ENCODE measurements at regions not wholly inside any gene's neighbourhood (a gene's known extent, or its start where the extent isn't known, plus 50 kb on each side); places are given as distances from the start of the nearest gene placed in this dataset.

- Histone ChIP-seq H3K4me3 (no peak overlapping the region), H3K27ac (no peak overlapping the region), H3K4me1 (replicated peaks in 1 of 2) (no peaks in the 10 kb centered on the region)
- in situ Hi-C loops (cut with MboI; ENCODE audit: low pct_unique_long_range_greater_than_20kb in 2 of 9, low sequenced_read_pairs in 9 of 9, unreplicated experiment in 9 of 9) = no loop called here
- ATAC-seq (replicated peaks in 6 of 8) = peak in 3 of 8 experiments; percentile 52 to 78 (median 71)
- 0 to 54% (median 33%) methylated on average over 1 to 3 of the region's 13 CpGs; no CpG with 5 or more reads in 5 of the 10 experiments for WGBS, 10 experiments
These were observed 853.0 kb downstream of the BRD1 start for GRCh38 chr22:48974443-48975315.

DNA sequence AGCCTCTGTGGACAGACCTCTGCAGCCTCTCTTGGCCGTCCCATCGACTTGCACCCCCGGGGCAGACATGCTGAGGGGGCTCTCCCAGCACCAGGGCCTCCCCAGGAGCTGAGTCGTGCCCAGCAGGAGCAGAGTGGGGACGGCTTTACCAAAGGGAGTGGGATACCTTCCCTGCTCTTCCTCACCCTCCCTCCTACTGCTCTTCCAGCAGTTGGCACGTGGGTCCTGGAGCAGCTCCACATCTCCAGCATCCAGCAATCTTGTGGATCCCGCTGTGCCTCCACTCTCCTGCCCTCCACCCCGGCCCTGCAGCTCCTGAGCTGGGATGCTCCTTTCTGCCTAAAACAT is 854.0 kb downstream of the BRD1 start:
- in situ Hi-C loops (cut with MboI; ENCODE audit: low pct_unique_long_range_greater_than_20kb in 2 of 9, low sequenced_read_pairs in 9 of 9, unreplicated experiment in 9 of 9) = no loop called here
- H3K4me3 ChIP-seq = no peak overlapping the region
- H3K27ac ChIP-seq = no peak overlapping the region
- H3K4me1 ChIP-seq (replicated peaks in 1 of 2) = no peaks in the 10 kb centered on the region
- 0 to 100% (median 7%) methylated on average over 2 to 5 of the region's 8 CpGs; no CpG with 5 or more reads in 5 of the 10 experiments for WGBS, 10 experiments
- ATAC-seq (replicated peaks in 6 of 8) = no peak

GRCh38 chr22:48972979-48973693 is 854.5 kb downstream of the BRD1 start:
- H3K27ac ChIP-seq = no peak overlapping the region
- no peaks in the 10 kb centered on the region for H3K4me1 ChIP-seq (replicated peaks in 1 of 2)
- in situ Hi-C loops (cut with MboI; ENCODE audit: low pct_unique_long_range_greater_than_20kb in 2 of 9, low sequenced_read_pairs in 9 of 9, unreplicated experiment in 9 of 9) = no loop called here
- ATAC-seq (replicated peaks in 6 of 8) = no peak
- no peak overlapping the region for H3K4me3 ChIP-seq
- 0 to 100% (median 69%) methylated on average over 1 to 11 of the region's 12 CpGs; no CpG with 5 or more reads in 1 of the 10 experiments for WGBS, 10 experiments

- Histone ChIP-seq H3K4me3 (no peak overlapping the region), H3K27ac (no peak overlapping the region), H3K4me1 (replicated peaks in 1 of 2) (no peaks in the 10 kb centered on the region)
- in situ Hi-C loops (cut with MboI; ENCODE audit: low pct_unique_long_range_greater_than_20kb in 2 of 9, low sequenced_read_pairs in 9 of 9, unreplicated experiment in 9 of 9) = no loop called here
- peak in 2 of 8 experiments; percentile 56 to 61 for ATAC-seq (replicated peaks in 6 of 8)
- 0 to 80% (median 21%) methylated on average over 1 to 7 of the region's 11 CpGs; no CpG with 5 or more reads in 3 of the 10 experiments for WGBS, 10 experiments
These were observed 859.3 kb downstream of the BRD1 start for GRCh38 chr22:48968201-48968959.

DNA sequence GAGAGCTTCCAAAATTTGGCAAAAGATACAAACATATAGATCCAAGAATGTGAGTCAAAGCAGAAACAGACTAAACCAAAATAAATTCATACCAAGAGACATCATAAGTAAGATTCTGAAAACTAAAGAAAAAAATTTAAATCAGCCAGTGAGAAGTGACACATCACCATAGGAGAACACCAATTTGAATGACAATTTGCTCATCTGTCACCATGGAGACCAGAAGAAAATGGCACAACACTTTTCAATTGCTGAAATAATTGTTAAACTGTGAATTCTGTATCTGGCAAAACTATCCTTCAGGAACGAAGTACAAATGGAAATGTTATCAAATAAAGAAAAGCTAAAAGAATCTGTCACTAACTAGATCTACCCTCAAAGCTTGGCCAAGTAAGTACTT is 864.3 kb downstream of the BRD1 start:
- Histone ChIP-seq H3K4me1 (replicated peaks in 1 of 2) (no peaks in the 10 kb centered on the region), H3K27ac (no peak overlapping the region), H3K4me3 (no peak overlapping the region)
- no peak for ATAC-seq (replicated peaks in 6 of 8)
- 0 to 33% (median 4%) methylated on average over 1 of the region's 1 CpG for WGBS, 10 experiments
- in situ Hi-C loops (cut with MboI; ENCODE audit: low pct_unique_long_range_greater_than_20kb in 2 of 9, low sequenced_read_pairs in 9 of 9, unreplicated experiment in 9 of 9) = no loop called here

DNA sequence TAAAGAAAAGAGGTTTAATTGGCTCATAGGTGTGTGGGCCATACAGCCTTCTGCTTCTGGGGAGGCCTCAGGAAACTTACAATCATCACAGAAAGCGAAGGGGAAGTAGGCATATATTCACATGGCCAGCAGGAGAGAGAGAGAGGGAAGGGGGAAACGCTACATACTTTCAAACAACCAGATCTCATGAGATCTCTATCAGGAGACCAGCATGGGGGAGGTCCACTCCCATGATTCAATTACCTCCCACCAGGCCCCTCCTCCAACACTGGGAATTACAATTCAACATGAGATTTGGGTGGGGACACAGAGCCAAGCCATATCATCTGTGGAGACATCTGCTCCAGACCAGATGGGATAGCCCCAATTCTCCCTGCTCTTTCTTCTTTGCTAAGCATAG is 866.0 kb downstream of the BRD1 start:
- Histone ChIP-seq H3K27ac (no peak overlapping the region), H3K4me1 (replicated peaks in 1 of 2) (no peaks in the 10 kb centered on the region), H3K4me3 (no peak overlapping the region)
- in situ Hi-C loops (cut with MboI; ENCODE audit: low pct_unique_long_range_greater_than_20kb in 2 of 9, low sequenced_read_pairs in 9 of 9, unreplicated experiment in 9 of 9) = no loop called here
- WGBS, 10 experiments = 0 to 100% (median 41%) methylated on average over 1 to 2 of the region's 2 CpGs; no CpG with 5 or more reads in 4 of the 10 experiments
- no peak for ATAC-seq (replicated peaks in 6 of 8)

DNA sequence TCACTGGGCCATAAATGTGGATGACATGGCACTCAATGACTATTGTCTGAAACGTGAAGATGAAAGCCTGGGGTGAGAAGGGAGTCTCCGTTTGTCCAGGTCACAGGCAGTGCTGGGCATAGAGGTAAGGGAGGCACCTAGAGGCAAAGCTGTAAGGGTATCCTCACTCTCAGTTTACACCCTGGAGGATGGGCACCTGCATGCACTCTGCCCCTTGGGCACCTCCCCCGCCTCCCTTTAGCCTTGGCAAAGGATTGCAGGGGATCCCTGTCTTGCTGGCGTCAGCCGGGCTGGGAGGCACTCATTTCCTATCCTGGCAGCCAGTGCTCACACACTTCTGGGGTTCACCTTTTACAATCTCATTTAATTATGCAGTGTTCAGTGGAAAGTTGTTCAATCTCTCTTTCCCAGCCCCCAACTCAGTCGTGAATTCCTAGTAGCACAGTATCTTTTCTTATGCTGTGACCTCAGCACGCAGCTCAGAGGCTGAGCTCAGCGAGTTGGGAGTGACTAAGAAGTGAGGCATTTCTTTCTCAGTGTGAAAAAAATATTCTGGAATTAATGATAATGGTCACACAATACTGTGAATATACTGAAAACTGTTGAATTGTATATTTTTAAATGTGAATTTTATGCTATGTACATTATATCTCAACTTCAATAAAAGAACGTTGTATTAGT is 866.6 kb downstream of the BRD1 start:
- WGBS, 10 experiments = 0 to 72% (median 46%) methylated on average over 1 to 6 of the region's 9 CpGs
- Histone ChIP-seq H3K4me1 (replicated peaks in 1 of 2) (no peaks in the 10 kb centered on the region), H3K27ac (no peak overlapping the region), H3K4me3 (no peak overlapping the region)
- peak in 2 of 8 experiments; percentile 53 to 97 for ATAC-seq (replicated peaks in 6 of 8)
- in situ Hi-C loops (cut with MboI; ENCODE audit: low pct_unique_long_range_greater_than_20kb in 2 of 9, low sequenced_read_pairs in 9 of 9, unreplicated experiment in 9 of 9) = no loop called here

GRCh38 chr22:48960576-48960975 is 867.1 kb downstream of the BRD1 start:
- Histone ChIP-seq H3K4me3 (no peak overlapping the region), H3K4me1 (replicated peaks in 1 of 2) (no peaks in the 10 kb centered on the region), H3K27ac (no peak overlapping the region)
- no peak for ATAC-seq (replicated peaks in 6 of 8)
- in situ Hi-C loops (cut with MboI; ENCODE audit: low pct_unique_long_range_greater_than_20kb in 2 of 9, low sequenced_read_pairs in 9 of 9, unreplicated experiment in 9 of 9) = no loop called here
- 72 to 90% (median 80%) methylated on average over 1 to 4 of the region's 13 CpGs; no CpG with 5 or more reads in 7 of the 10 experiments for WGBS, 10 experiments

GRCh38 chr22:48959496-48959895 is 868.2 kb downstream of the BRD1 start:
- no peak for ATAC-seq (replicated peaks in 6 of 8)
- Histone ChIP-seq H3K27ac (no peak overlapping the region), H3K4me1 (replicated peaks in 1 of 2) (no peaks in the 10 kb centered on the region), H3K4me3 (no peak overlapping the region)
- in situ Hi-C loops (cut with MboI; ENCODE audit: low pct_unique_long_range_greater_than_20kb in 2 of 9, low sequenced_read_pairs in 9 of 9, unreplicated experiment in 9 of 9) = no loop called here
- WGBS, 10 experiments = 17 to 80% (median 56%) methylated on average over 1 to 5 of the region's 8 CpGs; no CpG with 5 or more reads in 4 of the 10 experiments

DNA sequence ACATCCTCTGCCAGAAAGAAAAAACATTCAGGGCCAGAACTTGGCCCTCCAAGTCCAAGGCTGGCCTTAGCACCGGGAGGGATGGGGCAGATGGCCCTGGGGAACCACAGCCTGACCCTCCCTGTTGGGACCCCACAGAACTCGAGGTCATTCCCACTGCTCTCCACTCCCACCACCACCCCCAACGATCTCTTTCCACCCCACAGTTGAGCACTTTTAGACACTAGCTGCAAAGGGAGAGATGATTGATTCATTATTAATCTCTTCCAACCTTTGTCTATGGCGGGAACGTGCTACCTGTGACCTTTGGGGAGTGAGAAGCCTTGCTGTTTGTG is 869.7 kb downstream of the BRD1 start:
- in situ Hi-C loops (cut with MboI; ENCODE audit: low pct_unique_long_range_greater_than_20kb in 2 of 9, low sequenced_read_pairs in 9 of 9, unreplicated experiment in 9 of 9) = no loop called here
- 20 to 84% (median 40%) methylated on average over 1 to 5 of the region's 5 CpGs; no CpG with 5 or more reads in 5 of the 10 experiments for WGBS, 10 experiments
- Histone ChIP-seq H3K4me1 (replicated peaks in 1 of 2) (no peaks in the 10 kb centered on the region), H3K4me3 (no peak overlapping the region), H3K27ac (no peak overlapping the region)
- ATAC-seq (replicated peaks in 6 of 8) = no peak

DNA sequence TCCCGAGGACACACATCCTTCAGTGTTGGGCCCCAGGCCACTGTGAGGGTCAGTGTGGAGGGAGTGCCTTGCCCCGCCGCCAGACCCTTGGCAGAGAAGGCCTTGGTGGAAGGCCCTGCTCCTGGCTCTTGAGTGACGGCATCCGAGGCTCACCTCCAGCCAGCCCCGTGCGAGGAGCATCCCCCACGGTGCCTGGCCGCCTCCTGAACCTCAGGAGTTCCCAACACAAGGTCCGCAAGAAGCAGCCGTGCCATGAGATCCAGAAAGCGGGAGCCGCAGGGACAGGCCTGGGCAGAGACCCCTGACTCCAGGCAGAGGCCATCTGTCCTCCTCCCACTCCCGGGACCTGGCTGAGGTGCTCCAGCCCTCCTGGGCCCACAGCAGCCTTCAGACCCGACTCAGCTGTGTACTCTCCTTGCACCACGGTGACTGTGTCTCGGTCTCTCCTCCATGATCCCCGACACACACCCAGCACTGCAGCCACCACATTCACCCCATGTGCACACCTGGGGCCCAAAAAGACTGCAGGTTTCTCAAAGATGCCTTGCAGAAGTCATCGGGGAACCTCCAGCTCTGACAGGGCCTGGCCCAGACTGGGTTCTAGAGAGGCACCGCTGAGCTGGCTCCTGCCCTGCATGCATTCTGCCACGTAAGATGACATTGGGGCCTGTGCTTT is 870.2 kb downstream of the BRD1 start:
- in situ Hi-C loops (cut with MboI; ENCODE audit: low pct_unique_long_range_greater_than_20kb in 2 of 9, low sequenced_read_pairs in 9 of 9, unreplicated experiment in 9 of 9) = no loop called here
- ATAC-seq (replicated peaks in 6 of 8) = no peak
- 63 to 95% (median 76%) methylated on average over 2 to 10 of the region's 21 CpGs; no CpG with 5 or more reads in 6 of the 10 experiments for WGBS, 10 experiments

More for the DNA sequence above, 870.2 kb downstream of the BRD1 start:
- Histone ChIP-seq H3K27ac (no peak overlapping the region), H3K4me1 (replicated peaks in 1 of 2) (no peaks in the 10 kb centered on the region), H3K4me3 (no peak overlapping the region)
